ENCODE measurements at regions not wholly inside any gene's neighbourhood (a gene's known extent, or its start where the extent isn't known, plus 50 kb on each side); places are given as distances from the start of the nearest gene placed in this dataset.

- TF ChIP-seq CTCF (IDR thresholded peaks at IDR 0.05 in 2 of 3, conservative IDR thresholded peaks at IDR 0.05 in 1 of 3; ENCODE audit: borderline replicate concordance in 1 of 3, insufficient read depth in 1 of 3, low read depth in 2 of 3, low read length in 2 of 3) (no peak), EZH2 (IDR thresholded peaks at IDR 0.05) (no peak), MAX (IDR thresholded peaks at IDR 0.05) (no peak), POLR2AphosphoS5 (IDR thresholded peaks at IDR 0.05; ENCODE audit: low read depth, low read length) (no peak), ELF1 (IDR thresholded peaks at IDR 0.05; ENCODE audit: borderline replicate concordance, low read depth) (no peak), CEBPB (IDR thresholded peaks at IDR 0.05; ENCODE audit: low read depth) (no peak), SP1 (IDR thresholded peaks at IDR 0.05; ENCODE audit: low read depth) (no peak)
Observed at GRCh38 chr1:163672976-163673758, 351.4 kb downstream of the NUF2 start.

Data from HCT116 (cell line).